ENCODE measurements at regions not wholly inside any gene's neighbourhood (a gene's known extent, or its start where the extent isn't known, plus 50 kb on each side); places are given as distances from the start of the nearest gene placed in this dataset.

GRCh38 chr12:126163984-126164383, 1098.7 kb downstream of the AACS start:
- H3K4me3 ChIP-seq (ENCODE audit: low read length): no peak overlapping the region
- no peak for DNase-seq (ENCODE audit: low read depth)
- no peak for TF ChIP-seq CTCF (IDR thresholded peaks at IDR 0.05; ENCODE audit: insufficient read depth, low read depth, low read length, missing control alignments)

GRCh38 chr12:126171937-126172559, 1106.8 kb downstream of the AACS start:
- no peak overlapping the region for H3K4me3 ChIP-seq (ENCODE audit: low read length)
- TF ChIP-seq CTCF (IDR thresholded peaks at IDR 0.05; ENCODE audit: insufficient read depth, low read depth, low read length, missing control alignments): no peak
- no peak for DNase-seq (ENCODE audit: low read depth)

- no peak for DNase-seq (ENCODE audit: low read depth)
- TF ChIP-seq CTCF (IDR thresholded peaks at IDR 0.05; ENCODE audit: insufficient read depth, low read depth, low read length, missing control alignments): no peak
- H3K4me3 ChIP-seq (ENCODE audit: low read length): no peak overlapping the region
These were observed 1117.5 kb downstream of the AACS start for GRCh38 chr12:126182619-126183236.

GRCh38 chr12:126185025-126185424, 1119.8 kb downstream of the AACS start:
- no peak for TF ChIP-seq CTCF (IDR thresholded peaks at IDR 0.05; ENCODE audit: insufficient read depth, low read depth, low read length, missing control alignments)
- H3K4me3 ChIP-seq (ENCODE audit: low read length): no peak overlapping the region
- DNase-seq (ENCODE audit: low read depth): no peak

GRCh38 chr12:126189856-126190255, 1124.6 kb downstream of the AACS start:
- TF ChIP-seq CTCF (IDR thresholded peaks at IDR 0.05; ENCODE audit: insufficient read depth, low read depth, low read length, missing control alignments): no peak
- DNase-seq (ENCODE audit: low read depth): no peak

GRCh38 chr12:126191031-126191891, 1126.0 kb downstream of the AACS start:
- DNase-seq (ENCODE audit: low read depth): no peak
- no peak for TF ChIP-seq CTCF (IDR thresholded peaks at IDR 0.05; ENCODE audit: insufficient read depth, low read depth, low read length, missing control alignments)
- H3K4me3 ChIP-seq (ENCODE audit: low read length): no peak overlapping the region

More at GRCh38 chr12:126189856-126190255, 1124.6 kb downstream of the AACS start:
- H3K4me3 ChIP-seq (ENCODE audit: low read length): no peak overlapping the region

All from epithelial cell of esophagus (primary cell).